Activated T-helper 9 cell treated with anti-CD3 and anti-CD28 coated beads, Interleukin-2, amount 50 U/mL, for 16 hours (primary cell): ENCODE measurements at regions not wholly inside any gene's neighbourhood (a gene's known extent, or its start where the extent isn't known, plus 50 kb on each side); places are given as distances from the start of the nearest gene placed in this dataset.
"Not testable (repeated sequence)": the region's sequence is repeated elsewhere in the genome, so short reads cannot be mapped to it uniquely, and the experiment has no call there.

ENCODE experiments used
- DNase-seq: peaks from one replicate; pipeline ENCODE4 v3.0.0-alpha.2; 2020; ENCODE audit warnings: low read depth

- DNase-seq = not testable (repeated sequence)
Observed at GRCh38 chr2:111401270-111402140, 280.8 kb downstream of the BCL2L11 start.

DNA sequence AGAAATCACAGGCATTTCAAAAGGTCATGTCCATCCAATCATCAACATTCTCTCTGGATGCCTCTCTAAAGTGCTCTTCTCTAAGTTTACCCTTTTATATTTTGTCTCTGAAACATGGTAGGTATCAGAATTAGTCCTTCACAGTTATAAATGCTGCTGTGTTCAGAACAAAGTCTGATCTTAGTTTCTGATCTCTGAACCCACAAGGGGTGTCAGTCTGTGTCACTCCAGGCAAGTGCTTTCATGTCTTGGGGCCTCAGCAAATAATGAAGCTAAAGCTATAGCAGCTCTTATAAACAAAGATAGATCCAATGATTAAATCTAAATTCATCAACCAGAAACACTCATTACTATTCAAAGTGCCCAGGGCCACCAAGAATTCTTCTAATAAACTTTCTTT is 281.7 kb downstream of the BCL2L11 start:
- not testable (repeated sequence) for DNase-seq

DNA sequence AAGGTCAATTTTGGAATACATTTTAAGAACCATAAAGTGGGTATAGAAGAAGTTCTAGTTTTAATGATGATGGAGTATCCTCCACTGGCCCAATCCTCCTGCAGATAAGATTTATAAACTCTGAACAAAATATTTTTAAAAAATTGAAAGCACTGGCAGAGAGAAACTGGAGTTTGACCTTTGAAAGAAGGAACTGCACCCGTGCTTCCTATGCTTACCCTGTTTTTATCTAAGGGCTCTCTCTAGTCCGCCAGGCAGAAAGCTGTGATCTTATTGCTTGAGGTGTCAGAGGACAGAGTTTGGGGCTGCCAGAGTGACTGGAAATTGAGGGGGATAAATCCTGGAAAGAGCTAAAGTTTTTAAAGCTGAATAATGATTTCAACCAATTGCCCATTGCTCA is 282.6 kb downstream of the BCL2L11 start:
- not testable (repeated sequence) for DNase-seq

DNA sequence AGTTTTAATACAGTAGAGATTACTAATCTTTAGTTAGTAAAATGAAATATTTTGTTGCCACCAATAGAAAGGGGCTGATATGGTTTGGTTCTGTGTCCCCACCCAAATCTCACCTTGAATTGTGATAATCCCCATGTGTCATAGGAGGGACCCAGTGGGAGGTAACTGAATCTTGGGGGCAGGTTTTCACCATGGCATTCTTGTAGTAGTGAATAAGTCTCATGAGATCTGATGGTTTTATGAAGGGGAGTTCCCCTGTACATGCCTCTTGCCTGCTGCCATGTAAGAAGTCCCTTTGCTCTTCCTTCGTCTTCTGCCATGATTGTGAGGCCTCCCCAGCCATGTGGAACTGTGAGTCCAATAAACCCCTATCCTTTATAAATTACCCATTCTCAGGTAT is 285.9 kb downstream of the BCL2L11 start:
- DNase-seq = not testable (repeated sequence)

DNA sequence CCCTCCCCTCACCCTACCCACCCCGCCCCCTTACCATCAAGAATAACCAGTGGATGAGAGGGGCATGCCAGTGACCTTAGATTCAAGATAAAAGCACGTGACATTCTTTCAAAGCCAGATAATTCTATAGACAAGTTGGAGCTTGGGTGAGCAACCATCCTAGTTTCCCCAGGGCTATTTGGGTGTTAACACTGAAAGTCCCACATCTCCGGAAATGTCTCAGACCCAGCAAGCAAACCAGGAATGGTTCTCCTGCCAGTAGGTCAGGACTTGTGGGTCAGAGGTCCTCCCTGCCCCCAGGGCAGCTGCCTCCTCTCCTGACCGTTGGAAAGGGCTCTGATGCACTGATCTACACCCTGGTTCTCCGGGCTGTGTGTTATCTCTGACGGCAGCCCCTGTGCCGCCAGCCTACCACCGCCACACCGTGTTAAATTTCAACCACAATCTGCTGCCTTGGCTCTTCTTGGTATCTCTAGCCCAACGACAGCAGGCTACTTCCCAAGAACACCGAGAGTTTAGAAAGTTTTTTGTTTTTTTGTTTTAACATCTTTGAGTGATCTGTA is 287.0 kb downstream of the BCL2L11 start:
- not testable (repeated sequence) for DNase-seq

DNA sequence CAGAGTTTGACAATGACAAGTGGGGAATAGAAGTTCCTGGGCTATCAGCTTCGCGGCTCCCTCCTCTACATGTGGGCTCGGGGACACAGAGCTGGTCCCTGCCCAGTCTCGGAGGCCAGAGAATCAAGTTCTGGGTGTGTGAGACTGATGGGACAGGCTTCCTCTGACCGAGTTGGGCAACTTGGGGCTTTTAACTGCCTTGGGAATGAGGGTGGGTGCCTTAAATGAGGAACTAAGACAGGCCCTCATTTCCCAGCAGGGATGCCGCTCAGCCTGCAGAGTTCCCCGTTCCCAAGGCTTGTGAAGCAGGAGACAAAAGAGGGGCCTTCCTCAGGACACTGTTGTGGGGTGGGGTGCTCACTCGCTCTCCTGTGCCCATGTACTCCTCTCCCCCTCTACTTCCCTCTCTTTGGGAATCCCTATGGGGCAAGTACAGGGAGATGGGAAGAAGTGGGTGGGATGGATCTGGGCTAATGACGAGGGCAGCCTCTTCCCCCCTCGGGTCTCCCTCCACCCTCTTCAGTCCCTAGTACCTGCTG is 290.2 kb downstream of the BCL2L11 start:
- not testable (repeated sequence) for DNase-seq

- not testable (repeated sequence) for DNase-seq
Observed at GRCh38 chr2:111411867-111412681, 291.4 kb downstream of the BCL2L11 start.

GRCh38 chr2:111412841-111413650 is 292.3 kb downstream of the BCL2L11 start:
- DNase-seq = not testable (repeated sequence)

GRCh38 chr2:111413950-111414349 is 293.2 kb downstream of the BCL2L11 start:
- DNase-seq = not testable (repeated sequence)

DNA sequence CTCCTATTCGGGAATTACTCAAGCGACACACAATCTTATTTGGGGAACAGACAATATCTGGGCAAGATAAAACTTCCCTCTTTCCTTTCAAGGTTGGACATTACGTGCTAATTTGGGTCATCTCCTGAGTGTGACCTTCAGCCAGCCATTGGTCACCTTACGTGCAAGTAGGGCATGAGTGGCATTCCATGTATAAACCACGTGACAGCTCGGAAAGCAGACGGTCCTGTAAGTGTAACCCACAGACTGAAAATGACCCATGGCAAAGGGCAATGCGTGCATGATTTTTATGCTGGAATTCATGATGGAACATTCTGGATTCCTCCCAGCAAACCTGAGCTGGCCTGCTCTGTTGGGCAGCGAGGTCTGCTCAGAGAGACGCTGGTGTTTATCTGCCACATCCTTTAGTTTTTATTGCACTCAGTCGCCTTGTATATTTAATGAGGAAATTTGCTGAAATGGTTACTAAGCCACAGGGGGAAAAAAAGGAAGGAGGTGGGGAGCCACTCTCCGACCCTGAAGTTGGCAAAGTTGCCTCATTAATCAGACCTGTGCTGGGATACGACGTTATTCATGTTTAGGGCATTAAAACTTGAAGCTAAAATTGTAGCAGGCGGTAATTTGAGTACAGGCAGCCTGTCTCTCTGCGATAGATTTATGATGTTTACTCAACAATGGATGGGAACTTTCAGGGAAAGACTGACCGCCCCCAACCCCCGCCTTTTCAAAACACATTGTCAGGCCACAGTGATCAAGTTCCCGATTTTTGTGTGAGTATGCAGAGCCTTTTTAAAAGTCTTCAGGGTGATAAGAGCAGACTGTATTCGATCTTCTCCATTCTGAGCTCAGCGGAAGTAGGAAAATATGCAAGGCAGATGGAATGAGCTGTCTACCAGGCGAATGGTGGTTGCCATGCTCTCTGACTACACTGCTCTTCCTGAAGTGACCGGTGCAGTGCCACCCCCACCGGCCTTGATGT is 295.3 kb downstream of the BCL2L11 start:
- DNase-seq = not testable (repeated sequence)

GRCh38 chr2:111417026-111417425 is 296.3 kb downstream of the BCL2L11 start:
- not testable (repeated sequence) for DNase-seq

DNA sequence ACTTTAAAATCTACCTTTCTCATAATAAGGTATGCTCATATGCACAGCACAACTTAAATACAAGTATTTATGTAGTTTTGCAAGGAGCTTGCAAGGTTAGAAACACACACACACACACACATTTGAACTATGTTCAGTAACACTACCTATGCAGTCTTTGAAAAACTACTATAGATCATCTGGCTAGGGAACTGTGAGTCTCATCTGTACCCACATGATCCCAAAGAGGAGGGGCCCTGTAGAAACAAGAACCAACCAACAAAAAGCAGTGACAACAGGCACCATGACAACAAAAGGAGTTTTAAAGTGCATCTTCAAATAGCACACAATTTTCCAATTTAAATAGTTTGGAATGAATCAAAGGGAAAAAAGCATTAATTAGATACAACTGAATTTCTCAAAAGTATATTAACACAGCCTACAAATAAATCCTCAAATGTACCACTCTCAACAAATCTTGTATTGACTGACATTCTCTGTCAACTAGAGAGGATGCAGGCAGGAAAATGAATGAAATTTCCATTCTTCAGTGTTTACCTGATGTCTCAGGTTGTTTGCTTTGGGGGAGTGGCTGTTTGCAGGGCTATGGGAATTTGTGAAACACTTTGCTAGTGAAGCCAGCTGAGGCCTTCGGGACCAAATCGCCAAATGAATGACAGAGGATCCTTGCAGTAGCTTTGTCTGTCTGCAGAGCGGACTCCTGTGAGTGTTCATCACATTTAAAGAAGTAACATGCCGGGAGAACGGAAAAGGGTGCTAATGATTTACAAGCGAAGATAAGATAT is 297.6 kb downstream of the BCL2L11 start:
- DNase-seq = not testable (repeated sequence)

- DNase-seq = not testable (repeated sequence)
Observed at GRCh38 chr2:111420074-111420473, 299.4 kb downstream of the BCL2L11 start.

GRCh38 chr2:111420835-111421234 is 300.1 kb downstream of the BCL2L11 start:
- not testable (repeated sequence) for DNase-seq

- DNase-seq = not testable (repeated sequence)
Observed at GRCh38 chr2:111421949-111422348, 301.2 kb downstream of the BCL2L11 start.

GRCh38 chr2:111422562-111422961 is 301.8 kb downstream of the BCL2L11 start:
- not testable (repeated sequence) for DNase-seq

- DNase-seq = not testable (repeated sequence)
Observed at GRCh38 chr2:111423184-111423583, 302.5 kb downstream of the BCL2L11 start.

DNA sequence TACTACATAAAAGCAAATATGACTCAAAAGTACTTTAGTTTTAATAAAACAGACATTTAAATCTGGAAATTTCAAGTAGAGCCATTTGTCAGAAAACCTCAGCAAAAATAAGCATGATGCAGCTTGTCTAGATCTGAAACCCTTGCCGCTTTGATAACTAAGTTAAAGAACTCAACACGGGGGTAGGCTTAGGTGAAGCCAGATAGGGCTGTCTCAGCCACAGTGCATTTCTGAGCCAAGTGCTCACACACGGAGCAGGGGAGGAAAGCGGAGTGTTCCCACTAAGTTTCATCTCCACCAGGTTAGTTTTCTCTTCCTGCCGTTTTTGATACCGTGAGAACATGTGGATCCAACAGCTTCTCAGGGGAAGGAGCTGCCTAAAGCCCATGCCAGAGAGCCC is 303.5 kb downstream of the BCL2L11 start:
- DNase-seq = not testable (repeated sequence)

DNA sequence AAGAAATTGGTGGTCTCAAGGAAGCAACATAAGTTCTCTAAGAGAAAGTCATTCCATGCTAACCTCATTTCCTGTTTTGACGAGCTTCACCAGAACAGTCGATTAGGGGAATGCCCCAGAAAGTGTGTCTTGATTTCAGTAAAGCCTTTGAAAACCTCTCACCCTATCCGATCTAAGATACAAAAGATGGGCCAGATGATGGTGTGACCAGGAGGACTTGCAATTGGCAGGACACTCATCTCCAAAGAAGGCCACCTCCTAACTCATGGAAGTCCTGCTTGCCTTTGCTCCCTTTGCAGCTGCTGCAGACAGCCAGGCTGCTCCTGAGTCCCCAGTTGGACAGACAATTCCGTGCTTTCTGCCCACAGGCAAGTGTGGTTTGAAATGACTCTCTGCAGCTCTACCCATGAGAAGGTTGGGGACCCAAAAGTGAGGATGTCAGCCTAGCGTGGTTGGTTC is 304.2 kb downstream of the BCL2L11 start:
- DNase-seq = peak; percentile 17
